Inferior parietal cortex (tissue), 1 donor: ENCODE measurements at regions not wholly inside any gene's neighbourhood (a gene's known extent, or its start where the extent isn't known, plus 50 kb on each side); places are given as distances from the start of the nearest gene placed in this dataset.
"Not testable (repeated sequence)": the region's sequence is repeated elsewhere in the genome, so short reads cannot be mapped to it uniquely, and the experiment has no call there.

Source experiments
- DNase-seq: peaks from one replicate; pipeline ENCODE4 v3.0.0-alpha.2; 2016; ENCODE audit errors: extremely low spot score

- no peak for DNase-seq
Observed at GRCh38 chr7:114806590-114807162, 115.2 kb upstream of the MDFIC start.

- DNase-seq: no peak
Observed at GRCh38 chr7:114812570-114812969, 109.3 kb upstream of the MDFIC start.

GRCh38 chr7:114813624-114814023 is 108.3 kb upstream of the MDFIC start:
- DNase-seq: no peak

DNA sequence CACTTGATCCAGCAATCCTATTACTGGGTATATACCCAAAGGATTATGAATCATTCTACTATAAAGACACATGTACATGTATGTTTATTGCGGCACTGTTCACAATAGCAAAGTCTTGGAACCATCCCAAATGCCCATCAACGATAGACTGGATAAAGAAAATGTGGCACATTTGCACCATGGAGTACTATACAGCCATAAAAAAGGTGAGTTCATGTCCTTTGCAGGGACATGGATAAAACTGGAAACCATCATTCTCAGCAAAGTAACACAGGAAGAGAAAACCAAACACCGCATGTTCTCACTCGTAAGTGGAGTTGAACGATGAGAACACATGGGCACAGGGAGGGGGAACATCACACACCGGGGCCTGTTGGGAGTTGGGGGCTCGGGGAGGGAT is 104.9 kb upstream of the MDFIC start:
- not testable (repeated sequence) for DNase-seq

DNA sequence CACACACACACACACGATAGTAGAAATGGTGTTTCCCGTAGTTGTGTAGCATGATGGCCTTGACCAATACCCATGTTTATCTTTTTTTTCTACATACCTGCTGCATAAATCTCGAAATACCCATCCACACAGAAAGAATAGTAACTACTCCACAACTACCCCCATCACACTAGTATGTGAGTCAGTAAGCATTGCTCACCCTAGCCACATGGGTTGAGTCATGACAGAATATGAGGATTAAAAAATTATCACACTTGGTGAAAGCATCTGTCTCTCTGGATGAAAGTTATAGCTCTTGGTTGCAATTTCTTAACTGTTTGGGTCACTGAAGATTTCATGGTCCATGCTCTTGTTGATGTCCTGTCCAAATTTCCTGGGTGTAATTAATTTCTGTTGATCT is 103.4 kb upstream of the MDFIC start:
- DNase-seq: no peak

DNA sequence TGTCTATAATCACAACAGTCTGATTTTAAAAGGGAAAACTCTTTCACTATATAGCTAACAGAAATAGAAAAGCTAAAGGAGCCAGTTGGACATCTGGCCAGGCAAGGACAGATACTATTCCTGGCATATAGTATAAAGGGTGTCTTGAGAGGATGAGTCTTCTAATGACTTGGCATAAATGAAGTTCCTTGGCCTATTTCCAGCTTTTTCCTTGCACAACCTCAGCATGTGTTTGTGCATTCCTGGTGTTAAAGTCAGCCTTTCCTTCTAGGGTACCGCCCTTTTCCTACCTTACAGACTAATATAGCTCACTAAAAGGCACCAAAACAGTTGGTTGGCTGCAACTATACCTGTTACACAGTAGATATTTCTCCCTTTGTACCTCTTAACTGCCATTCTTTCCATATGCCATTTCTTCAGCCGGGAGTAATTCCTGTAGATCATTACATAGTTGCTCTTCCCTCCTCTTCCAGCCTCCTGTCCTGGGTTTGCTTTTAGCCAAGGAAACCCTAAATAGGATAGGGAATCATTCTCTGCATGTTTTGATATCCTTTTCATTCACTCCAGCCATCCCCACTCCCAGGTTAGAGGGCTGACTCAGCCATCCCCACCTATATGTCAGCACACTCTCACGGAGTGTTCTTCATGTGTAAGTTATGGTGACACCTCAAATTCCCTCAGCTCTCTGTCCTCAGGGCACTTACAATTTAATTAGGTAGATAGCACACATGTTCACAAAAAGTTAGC is 102.1 kb upstream of the MDFIC start:
- DNase-seq: peak; percentile 13

GRCh38 chr7:114821030-114821900 is 100.6 kb upstream of the MDFIC start:
- DNase-seq: no peak

DNA sequence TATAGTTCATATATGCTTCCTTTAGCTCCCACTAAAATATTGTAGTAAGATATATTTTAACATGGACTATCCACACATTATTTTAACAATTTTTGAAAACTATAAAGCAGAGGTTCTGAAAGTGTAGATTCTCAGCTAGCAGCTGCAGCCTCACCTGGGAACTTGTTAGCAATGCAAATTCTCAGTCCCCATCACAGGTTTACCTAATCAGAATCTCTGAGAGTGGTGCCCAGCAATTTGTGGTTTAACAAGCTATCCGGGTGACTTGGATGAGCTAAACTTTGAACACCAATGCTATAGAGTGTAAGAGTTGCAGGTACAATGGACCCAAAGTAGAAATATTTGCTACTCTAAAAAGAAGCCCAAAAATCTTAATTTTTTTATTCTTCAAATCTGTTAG is 99.8 kb upstream of the MDFIC start:
- DNase-seq: no peak

DNA sequence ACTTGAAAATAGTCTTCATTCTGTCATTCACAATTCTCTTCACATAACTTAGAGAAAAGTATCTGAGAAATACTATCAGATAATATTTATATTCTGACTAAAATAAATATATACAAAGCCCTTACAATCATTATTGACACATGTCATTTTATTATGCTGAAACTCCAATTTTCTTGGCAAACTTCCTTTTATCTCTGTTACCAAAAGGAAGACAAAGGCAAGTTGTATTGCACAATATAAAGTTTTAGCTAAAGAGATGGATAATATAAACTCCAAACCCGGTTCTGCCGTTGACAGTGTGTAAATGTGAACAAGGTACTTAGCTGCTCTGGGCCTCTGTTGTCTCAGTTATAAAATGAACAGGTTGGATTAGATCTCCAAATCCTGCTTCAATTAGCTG is 99.0 kb upstream of the MDFIC start:
- DNase-seq: no peak

DNA sequence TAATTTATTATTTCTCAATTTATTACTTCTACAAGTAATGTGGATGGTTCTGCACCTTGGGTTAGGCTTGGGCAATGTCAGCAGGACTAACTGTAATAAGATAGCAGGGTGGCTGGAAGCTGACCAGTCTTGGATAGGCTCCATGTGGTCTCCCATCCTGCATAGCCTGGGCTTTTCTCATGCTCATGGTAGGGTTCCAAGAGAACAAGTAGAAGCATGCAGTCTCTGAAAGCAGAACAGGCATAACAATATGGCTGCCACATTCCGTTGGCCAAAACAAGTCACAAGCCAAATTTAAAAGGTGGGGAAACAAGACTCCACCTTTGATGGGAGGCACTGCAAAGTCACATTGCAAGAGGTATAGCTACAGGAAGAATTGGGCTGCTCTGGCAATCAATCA is 98.6 kb upstream of the MDFIC start:
- no peak for DNase-seq

GRCh38 chr7:114825423-114825951 is 96.4 kb upstream of the MDFIC start:
- no peak for DNase-seq

DNA sequence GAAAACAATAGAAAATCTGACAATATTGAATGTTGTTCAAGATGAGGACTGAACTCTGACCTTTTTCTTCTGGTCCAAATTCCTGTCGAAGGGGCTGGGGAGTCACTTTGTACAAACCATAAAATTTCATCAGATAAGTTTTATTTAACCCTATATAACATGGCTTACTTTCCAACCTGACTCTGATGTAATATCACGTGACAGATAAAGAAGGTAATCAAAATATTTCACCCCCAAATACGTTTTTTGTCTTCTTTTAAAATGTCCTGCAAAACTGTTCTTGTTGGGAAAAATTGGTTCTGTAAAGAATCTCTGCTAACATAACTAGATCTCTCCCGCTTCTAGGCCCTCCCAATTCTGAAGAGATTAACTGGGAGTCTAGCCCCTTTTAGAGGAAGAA is 90.9 kb upstream of the MDFIC start:
- no peak for DNase-seq

DNA sequence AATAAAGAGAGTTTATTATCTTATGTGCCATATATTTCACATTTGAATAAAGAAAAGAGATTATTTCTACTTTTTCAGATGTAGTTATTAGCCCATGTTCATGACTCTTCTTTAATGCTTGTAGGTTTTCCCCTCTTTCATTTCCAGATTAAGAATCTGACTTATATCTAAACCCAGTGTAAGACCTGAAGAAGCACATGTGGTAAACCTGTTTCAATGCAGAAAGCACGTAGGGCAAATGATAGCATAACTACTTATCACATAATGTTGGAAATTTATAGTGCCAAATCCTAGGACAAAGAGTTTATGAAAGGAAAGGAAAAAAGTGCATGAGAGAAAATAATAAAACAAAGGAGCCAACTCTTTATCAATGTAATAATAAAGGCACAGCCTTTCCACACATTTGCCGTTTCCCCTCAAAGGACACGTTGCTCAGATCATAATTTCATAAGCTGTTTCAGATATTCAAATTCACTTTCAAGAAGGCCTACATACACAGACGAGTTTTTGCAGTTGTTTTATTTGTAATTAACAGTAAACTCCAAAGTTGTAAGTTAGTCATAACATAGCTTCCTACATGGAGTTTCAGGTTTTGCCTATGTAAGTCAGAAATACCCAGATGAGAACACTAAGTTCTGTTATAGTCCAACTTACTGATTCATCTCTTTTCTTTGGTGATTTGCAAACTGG is 88.8 kb upstream of the MDFIC start:
- no peak for DNase-seq

DNA sequence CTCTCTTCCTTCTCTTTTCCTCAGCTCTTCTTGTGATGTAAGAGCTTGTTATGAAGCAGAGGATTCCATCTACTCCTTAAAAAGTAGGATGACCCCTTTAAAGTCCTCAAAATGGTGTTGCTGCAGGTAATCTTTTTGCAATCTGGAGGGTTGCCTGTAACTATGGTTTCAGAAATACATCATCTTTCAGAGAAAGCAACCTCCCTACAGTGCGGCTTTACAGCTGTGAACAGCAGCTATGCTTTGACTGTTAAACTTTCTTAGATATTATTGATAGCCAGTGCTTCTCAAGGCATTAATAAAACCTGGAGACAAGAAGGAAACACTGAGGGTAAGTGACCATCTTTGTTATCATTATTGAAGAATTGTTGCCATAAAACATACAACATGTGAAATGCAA is 86.6 kb upstream of the MDFIC start:
- no peak for DNase-seq

DNA sequence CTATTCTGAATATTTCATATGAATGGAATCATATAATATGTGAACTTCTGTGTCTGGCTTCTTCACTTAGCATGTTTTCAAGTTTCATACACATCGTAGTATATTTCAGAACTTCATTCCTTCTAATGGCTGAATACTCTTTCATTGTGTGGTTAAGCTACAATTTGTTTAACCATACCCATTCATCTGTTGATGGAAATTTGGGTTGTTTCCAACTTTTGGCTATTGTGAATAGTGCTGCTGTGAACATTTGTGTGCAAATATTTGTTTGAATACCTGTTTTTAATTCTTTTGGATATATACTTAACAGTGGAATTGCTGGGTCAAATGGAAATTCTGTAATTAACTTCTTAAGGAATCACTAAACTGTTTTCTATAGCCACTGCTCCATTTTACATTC is 86.0 kb upstream of the MDFIC start:
- DNase-seq: no peak

DNA sequence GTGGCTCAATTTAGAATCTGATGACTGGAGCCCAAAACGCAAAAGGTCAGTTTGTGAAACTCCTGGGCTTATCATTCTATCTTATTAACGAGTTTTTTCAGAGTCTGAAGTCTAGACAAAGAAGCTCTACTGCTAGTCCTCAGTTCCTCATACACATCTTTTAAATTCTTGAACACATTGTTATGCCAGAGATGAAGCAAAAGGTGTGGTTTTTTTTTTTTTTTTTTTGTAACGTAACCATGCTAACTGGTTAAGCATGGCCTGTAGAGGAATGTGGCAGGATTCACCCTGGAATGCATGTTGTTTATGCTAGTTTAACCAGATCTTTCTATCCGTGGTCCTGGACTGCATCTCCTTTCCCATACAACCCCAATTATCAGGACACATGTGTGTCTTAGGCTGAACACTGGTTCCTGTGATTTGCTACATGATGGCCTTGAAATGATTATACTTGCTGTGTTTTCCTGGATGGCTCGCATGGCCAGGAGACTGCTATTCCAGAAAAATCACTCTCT is 79.3 kb upstream of the MDFIC start:
- no peak for DNase-seq

- DNase-seq: no peak
Observed at GRCh38 chr7:114843102-114843501, 78.8 kb upstream of the MDFIC start.

- no peak for DNase-seq
Observed at GRCh38 chr7:114851406-114852061, 70.4 kb upstream of the MDFIC start.

- no peak for DNase-seq
Observed at GRCh38 chr7:114852293-114852692, 69.6 kb upstream of the MDFIC start.

GRCh38 chr7:114853189-114853588 is 68.7 kb upstream of the MDFIC start:
- no peak for DNase-seq

DNA sequence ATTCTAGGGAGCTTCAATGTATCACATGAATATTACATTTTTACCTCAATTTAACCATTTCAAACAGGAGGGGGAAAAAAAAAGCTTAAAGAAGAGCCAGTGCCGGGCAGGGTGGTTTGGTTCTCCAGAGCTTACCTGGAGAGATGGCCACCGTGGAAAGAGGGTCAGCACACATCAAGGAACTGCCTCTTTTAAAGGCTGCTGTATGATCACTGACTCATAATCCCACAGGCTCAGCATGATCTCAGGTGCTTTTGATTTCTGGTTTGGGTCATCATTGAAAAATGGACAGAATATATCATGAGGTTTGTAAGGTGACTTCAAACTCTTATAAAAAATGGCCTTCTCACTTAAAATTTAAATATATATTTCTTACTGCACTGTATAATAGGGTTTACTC is 67.5 kb upstream of the MDFIC start:
- DNase-seq: no peak
